Epithelial cell of proximal tubule (primary cell): ENCODE measurements at regions not wholly inside any gene's neighbourhood (a gene's known extent, or its start where the extent isn't known, plus 50 kb on each side); places are given as distances from the start of the nearest gene placed in this dataset.

Experiments
- DNase-seq: peaks from one replicate; pipeline ENCODE4 v3.0.0-alpha.2; 2011; ENCODE audit warnings: low read depth
- H3K4me3 ChIP-seq: 2 replicates; pipeline ENCODE4 v1.5.1; 2011; ENCODE audit warnings: low read depth, mild to moderate bottlenecking, low read length
- TF ChIP-seq, protein P1 (sequence below): conservative IDR thresholded peaks from 2 replicates; pipeline ENCODE4 v1.5.1; 2012; ENCODE audit warnings: low read depth, mild to moderate bottlenecking, low read length

DNA sequence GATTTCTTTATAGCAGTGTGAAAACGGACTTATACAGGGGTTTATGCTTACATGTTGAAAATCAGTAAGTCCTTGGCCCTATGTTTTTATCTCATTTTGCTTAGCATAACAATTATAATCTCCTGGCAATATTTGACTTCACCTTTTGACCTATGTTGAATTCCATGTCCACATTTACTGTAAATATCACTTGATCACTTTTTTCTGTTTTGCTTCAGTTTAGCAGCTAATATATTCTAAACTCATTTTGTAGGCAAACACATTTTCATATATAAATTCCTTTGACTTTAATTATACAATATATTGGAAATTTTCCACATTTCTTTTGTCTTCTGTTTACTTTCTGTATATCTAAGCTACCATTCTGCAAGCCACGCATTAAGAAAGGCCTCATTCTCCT lies 674.0 kb downstream of the MAT2B start:
- DNase-seq, result no peak
- TF ChIP-seq, protein P1, sequence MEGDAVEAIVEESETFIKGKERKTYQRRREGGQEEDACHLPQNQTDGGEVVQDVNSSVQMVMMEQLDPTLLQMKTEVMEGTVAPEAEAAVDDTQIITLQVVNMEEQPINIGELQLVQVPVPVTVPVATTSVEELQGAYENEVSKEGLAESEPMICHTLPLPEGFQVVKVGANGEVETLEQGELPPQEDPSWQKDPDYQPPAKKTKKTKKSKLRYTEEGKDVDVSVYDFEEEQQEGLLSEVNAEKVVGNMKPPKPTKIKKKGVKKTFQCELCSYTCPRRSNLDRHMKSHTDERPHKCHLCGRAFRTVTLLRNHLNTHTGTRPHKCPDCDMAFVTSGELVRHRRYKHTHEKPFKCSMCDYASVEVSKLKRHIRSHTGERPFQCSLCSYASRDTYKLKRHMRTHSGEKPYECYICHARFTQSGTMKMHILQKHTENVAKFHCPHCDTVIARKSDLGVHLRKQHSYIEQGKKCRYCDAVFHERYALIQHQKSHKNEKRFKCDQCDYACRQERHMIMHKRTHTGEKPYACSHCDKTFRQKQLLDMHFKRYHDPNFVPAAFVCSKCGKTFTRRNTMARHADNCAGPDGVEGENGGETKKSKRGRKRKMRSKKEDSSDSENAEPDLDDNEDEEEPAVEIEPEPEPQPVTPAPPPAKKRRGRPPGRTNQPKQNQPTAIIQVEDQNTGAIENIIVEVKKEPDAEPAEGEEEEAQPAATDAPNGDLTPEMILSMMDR, result no peak

DNA sequence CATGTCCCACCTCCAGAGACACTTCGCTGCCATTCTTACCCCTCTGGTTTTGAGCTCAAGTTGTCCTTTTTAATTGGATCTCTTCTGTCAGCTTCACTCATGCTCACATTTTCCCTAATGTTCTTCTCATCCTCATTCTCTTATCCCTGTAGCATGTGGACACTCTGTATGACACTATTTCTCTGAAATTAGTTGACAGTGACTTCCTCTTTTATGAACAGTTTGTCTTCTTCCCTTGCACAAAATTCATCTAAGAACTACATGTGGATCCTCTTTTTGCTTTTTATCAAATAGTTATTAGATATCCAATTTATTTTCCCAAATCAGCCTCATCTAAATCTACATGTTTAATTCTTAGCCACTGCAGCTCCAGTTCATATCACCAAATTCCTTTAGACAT lies 676.2 kb downstream of the MAT2B start:
- no peak for DNase-seq
- TF ChIP-seq, protein P1, result no peak
- H3K4me3 ChIP-seq, result no peak overlapping the region

More for the DNA sequence above, 674.0 kb downstream of the MAT2B start:
- H3K4me3 ChIP-seq, result no peak overlapping the region

- H3K4me3 ChIP-seq, result no peak overlapping the region
- TF ChIP-seq, protein P1, result no peak
- no peak for DNase-seq
Measured at GRCh38 chr5:164184158-164184557, 678.7 kb downstream of the MAT2B start.

GRCh38 chr5:164185000-164185399 lies 679.6 kb downstream of the MAT2B start:
- DNase-seq, result no peak
- TF ChIP-seq, protein P1, result no peak
- no peak overlapping the region for H3K4me3 ChIP-seq

GRCh38 chr5:164186550-164186949 lies 681.1 kb downstream of the MAT2B start:
- DNase-seq, result no peak
- TF ChIP-seq, protein P1, result no peak
- H3K4me3 ChIP-seq, result no peak overlapping the region

GRCh38 chr5:164187785-164188184 lies 682.4 kb downstream of the MAT2B start:
- no peak for DNase-seq
- TF ChIP-seq, protein P1, result no peak
- no peak overlapping the region for H3K4me3 ChIP-seq

DNA sequence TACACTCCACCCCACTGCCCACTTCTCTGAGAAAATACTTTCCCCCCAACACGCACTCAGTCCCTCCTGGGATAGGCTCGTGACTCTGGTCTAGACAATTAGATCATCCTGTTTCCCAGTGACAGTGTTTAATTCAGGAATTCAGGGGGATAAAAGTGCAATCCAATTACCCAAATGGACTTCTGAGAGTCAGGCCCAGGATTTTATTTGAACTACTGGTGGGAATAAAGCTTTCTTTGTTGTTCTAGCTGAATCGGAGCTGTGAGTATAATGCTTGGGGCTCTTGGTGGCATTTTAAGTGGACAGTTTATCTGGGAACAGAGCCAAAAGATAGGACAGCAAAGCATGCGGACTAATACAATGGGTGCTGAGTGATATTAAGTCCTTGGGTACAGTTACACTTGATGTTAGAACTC lies 683.3 kb downstream of the MAT2B start:
- H3K4me3 ChIP-seq, result no peak overlapping the region
- TF ChIP-seq, protein P1, result no peak
- no peak for DNase-seq
